Stomach (tissue), 8 donors: ENCODE measurements at regions not wholly inside any gene's neighbourhood (a gene's known extent, or its start where the extent isn't known, plus 50 kb on each side); places are given as distances from the start of the nearest gene placed in this dataset.
A peak's percentile ranks its signal among the peaks of the same experiment; 100 is the strongest.

ENCODE experiments used
- DNase-seq, 2 donors: peaks; one replicate each; pipeline versions ENCODE4 v3.0.0 to v3.0.0-alpha.2; 2013 to 2019
- H3K27ac ChIP-seq, 5 donors: fragments of 200-600 bp in 4 of 5; sonication (generic) in 4 of 5; one replicate each; pipeline ENCODE4 v1.5.1; 2013 to 2019; ENCODE audit warnings: mild to moderate bottlenecking in 1 of 5, moderate library complexity in 1 of 5
- H3K27me3 ChIP-seq, 3 donors: fragments of 200-600 bp; sonication (generic); one replicate each; pipeline ENCODE4 v1.5.1; 2017 to 2019; ENCODE audit warnings: mixed run types in 1 of 3
- H3K36me3 ChIP-seq, 4 donors: fragments of 200-600 bp; sonication (generic); 1 replicate in 3 of 4; 2 replicates in 1 of 4; pipeline ENCODE4 v1.5.1; 2016 to 2019
- H3K4me1 ChIP-seq, 4 donors: fragments of 200-600 bp; sonication (generic); one replicate each; pipeline ENCODE4 v1.5.1; 2016 to 2019
- H3K4me3 ChIP-seq, 4 donors: fragments of 200-600 bp; sonication (generic) in 3 of 4; one replicate each; pipeline ENCODE4 v1.5.1; 2016 to 2019; ENCODE audit warnings: mild to moderate bottlenecking in 1 of 4
- H3K9me3 ChIP-seq, 4 donors: fragments of 200-600 bp; sonication (generic); one replicate each; pipeline ENCODE4 v1.5.1; 2016 to 2019
- CTCF ChIP-seq, 7 experiments: fragments of 450-650 bp in 4 of 7; fragments of 200-600 bp in 3 of 7; sonication (generic) in 3 of 7; IDR thresholded peaks; one replicate each; pipeline ENCODE4 v1.5.1; 2016 to 2019; ENCODE audit warnings: antibody characterized with exemption in 7 of 7, control low read depth in 2 of 7, mild to moderate bottlenecking in 1 of 7
- EP300 ChIP-seq: sonication (generic); formaldehyde crosslinking; IDR thresholded peaks from one replicate; pipeline ENCODE4 v1.6.1; 2017; ENCODE audit warnings: antibody characterized with exemption
- POLR2A ChIP-seq, 4 donors: fragments of 450-650 bp; IDR thresholded peaks; one replicate each; pipeline ENCODE4 v1.6.1; 2016; ENCODE audit warnings: antibody characterized with exemption in 4 of 4, control low read depth in 2 of 4, mild to moderate bottlenecking in 1 of 4, moderate library complexity in 1 of 4
- POLR2AphosphoS5 ChIP-seq, 3 donors: sonication (generic); formaldehyde crosslinking; IDR thresholded peaks; one replicate each; pipeline ENCODE4 v1.6.1; 2016; ENCODE audit warnings: antibody characterized with exemption in 3 of 3
- WGBS, 5 donors: extraction: QIAGEN DNeasy Blood & Tissue Kit in 3 of 5; methylation state at CpG; one replicate each; pipeline versions ENCODE4 v1.1.5 to v1.1.7; 2013 to 2018; 5-methylcytosine and 5-hydroxymethylcytosine counted together
- intact Hi-C: fragments of 100-400 bp; cut with DNase I; formaldehyde crosslinking; loops from one replicate; pipeline ENCODE4 v1.15.1; 2023; ENCODE audit warnings: low total_unique reads
- donor health status: healthy with polysubstance abuse.
- donor health status: Bipolar disorder and iron deficiency.
- donor health status: healthy.

- intact Hi-C loops, result no loop called here
- Histone ChIP-seq H3K36me3 (no peaks in the 10 kb centered on the region), H3K4me3 (no peak overlapping the region), H3K4me1 (no peaks in the 10 kb centered on the region), H3K27ac (no peak overlapping the region), H3K9me3 (no peaks in the 10 kb centered on the region), H3K27me3 (no peaks in the 10 kb centered on the region)
- TF ChIP-seq POLR2AphosphoS5 (IDR thresholded peaks at IDR 0.05), result no peak
- no peak for TF ChIP-seq POLR2A (IDR thresholded peaks at IDR 0.05)
- no peak for TF ChIP-seq EP300
- no peak for TF ChIP-seq CTCF (IDR thresholded peaks at IDR 0.05)
- no peak for DNase-seq
- 59 to 80% (median 72%) methylated on average over 3 of the region's 3 CpGs for WGBS, 5 donors
Observed at GRCh38 chr4:89371614-89372013, 64.0 kb upstream of the GPRIN3 start.

GRCh38 chr4:89369581-89369980, 62.0 kb upstream of the GPRIN3 start:
- WGBS, 5 donors, result 80 to 95% (median 91%) methylated on average over 2 of the region's 2 CpGs
- TF ChIP-seq CTCF (IDR thresholded peaks at IDR 0.05), result no peak
- TF ChIP-seq POLR2AphosphoS5 (IDR thresholded peaks at IDR 0.05), result no peak
- TF ChIP-seq EP300, result no peak
- no peak for TF ChIP-seq POLR2A (IDR thresholded peaks at IDR 0.05)
- no peaks in the 10 kb centered on the region for H3K36me3 ChIP-seq
- no peaks in the 10 kb centered on the region for H3K9me3 ChIP-seq
- intact Hi-C loops, result no loop called here
- DNase-seq, result no peak
- no peak overlapping the region for H3K27ac ChIP-seq
- no peak overlapping the region for H3K4me3 ChIP-seq
- no peaks in the 10 kb centered on the region for H3K27me3 ChIP-seq
- H3K4me1 ChIP-seq, result no peaks in the 10 kb centered on the region

GRCh38 chr4:89368861-89369260, 61.3 kb upstream of the GPRIN3 start:
- 80 to 98% (median 93%) methylated on average over 2 of the region's 2 CpGs for WGBS, 5 donors
- Histone ChIP-seq H3K4me3 (no peak overlapping the region), H3K27me3 (no peaks in the 10 kb centered on the region), H3K4me1 (no peaks in the 10 kb centered on the region), H3K9me3 (no peaks in the 10 kb centered on the region), H3K36me3 (no peaks in the 10 kb centered on the region), H3K27ac (no peak overlapping the region)
- no peak for DNase-seq
- TF ChIP-seq POLR2A (IDR thresholded peaks at IDR 0.05), result no peak
- TF ChIP-seq CTCF (IDR thresholded peaks at IDR 0.05), result no peak
- TF ChIP-seq POLR2AphosphoS5 (IDR thresholded peaks at IDR 0.05), result no peak
- intact Hi-C loops, result no loop called here

- no peaks in the 10 kb centered on the region for H3K36me3 ChIP-seq
- no peak for DNase-seq
- TF ChIP-seq CTCF (IDR thresholded peaks at IDR 0.05) (no peak), POLR2AphosphoS5 (IDR thresholded peaks at IDR 0.05) (no peak), POLR2A (IDR thresholded peaks at IDR 0.05) (no peak), EP300 (no peak)
- WGBS, 5 donors, result 26 to 49% (median 40%) methylated on average over 2 of the region's 2 CpGs
- intact Hi-C loops, result no loop called here
- no peaks in the 10 kb centered on the region for H3K4me1 ChIP-seq
- no peaks in the 10 kb centered on the region for H3K27me3 ChIP-seq
- no peaks in the 10 kb centered on the region for H3K9me3 ChIP-seq
- H3K4me3 ChIP-seq, result no peak overlapping the region
- H3K27ac ChIP-seq, result peak overlapping the region in 1 of 5 donors; percentile 38
Observed at GRCh38 chr4:89365776-89366175, 58.2 kb upstream of the GPRIN3 start.

GRCh38 chr4:89365375-89365774, 57.8 kb upstream of the GPRIN3 start:
- no peaks in the 10 kb centered on the region for H3K27me3 ChIP-seq
- H3K9me3 ChIP-seq, result no peaks in the 10 kb centered on the region
- no peak overlapping the region for H3K4me3 ChIP-seq
- H3K36me3 ChIP-seq, result no peaks in the 10 kb centered on the region
- intact Hi-C loops, result no loop called here
- TF ChIP-seq CTCF (IDR thresholded peaks at IDR 0.05) (no peak), POLR2AphosphoS5 (IDR thresholded peaks at IDR 0.05) (no peak), POLR2A (IDR thresholded peaks at IDR 0.05) (no peak), EP300 (no peak)
- H3K4me1 ChIP-seq, result no peaks in the 10 kb centered on the region
- DNase-seq, result no peak
- H3K27ac ChIP-seq, result no peak overlapping the region
